CMK (cell line): ENCODE measurements at regions not wholly inside any gene's neighbourhood (a gene's known extent, or its start where the extent isn't known, plus 50 kb on each side); places are given as distances from the start of the nearest gene placed in this dataset.

Experiments
- DNase-seq: peaks from one replicate; pipeline ENCODE4 v3.0.0-alpha.2; 2010; ENCODE audit warnings: low read depth

- no peak for DNase-seq
Observed at GRCh38 chr2:14533131-14533757, 99.3 kb upstream of the LRATD1 start.

GRCh38 chr2:14535156-14535555, 97.4 kb upstream of the LRATD1 start:
- no peak for DNase-seq

GRCh38 chr2:14536976-14537375, 95.5 kb upstream of the LRATD1 start:
- no peak for DNase-seq

GRCh38 chr2:14540015-14540414, 92.5 kb upstream of the LRATD1 start:
- DNase-seq: no peak

- DNase-seq: no peak
Observed at GRCh38 chr2:14543284-14543683, 89.2 kb upstream of the LRATD1 start.

GRCh38 chr2:14544247-14544646, 88.3 kb upstream of the LRATD1 start:
- no peak for DNase-seq

GRCh38 chr2:14547830-14548229, 84.7 kb upstream of the LRATD1 start:
- DNase-seq: no peak

- no peak for DNase-seq
Observed at GRCh38 chr2:14550658-14551057, 81.9 kb upstream of the LRATD1 start.

GRCh38 chr2:14551069-14551468, 81.4 kb upstream of the LRATD1 start:
- no peak for DNase-seq

GRCh38 chr2:14552286-14552685, 80.2 kb upstream of the LRATD1 start:
- DNase-seq: no peak

- DNase-seq: no peak
Observed at GRCh38 chr2:14552818-14553217, 79.7 kb upstream of the LRATD1 start.

- no peak for DNase-seq
Observed at GRCh38 chr2:14554849-14555545, 77.5 kb upstream of the LRATD1 start.

GRCh38 chr2:14557111-14557510, 75.4 kb upstream of the LRATD1 start:
- no peak for DNase-seq

- no peak for DNase-seq
Observed at GRCh38 chr2:14557916-14558315, 74.6 kb upstream of the LRATD1 start.

- no peak for DNase-seq
Observed at GRCh38 chr2:14558335-14558919, 74.1 kb upstream of the LRATD1 start.

GRCh38 chr2:14560716-14561115, 71.8 kb upstream of the LRATD1 start:
- DNase-seq: no peak

GRCh38 chr2:14563324-14563723, 69.2 kb upstream of the LRATD1 start:
- no peak for DNase-seq

GRCh38 chr2:14565666-14566065, 66.9 kb upstream of the LRATD1 start:
- DNase-seq: no peak

GRCh38 chr2:14567561-14567960, 65.0 kb upstream of the LRATD1 start:
- no peak for DNase-seq

GRCh38 chr2:14569294-14569693, 63.2 kb upstream of the LRATD1 start:
- DNase-seq: no peak

- DNase-seq: no peak
Observed at GRCh38 chr2:14572633-14573032, 59.9 kb upstream of the LRATD1 start.

- no peak for DNase-seq
Observed at GRCh38 chr2:14577843-14578242, 54.7 kb upstream of the LRATD1 start.
